Gastroesophageal sphincter (tissue), 3 donors: ENCODE measurements at regions not wholly inside any gene's neighbourhood (a gene's known extent, or its start where the extent isn't known, plus 50 kb on each side); places are given as distances from the start of the nearest gene placed in this dataset.

Experiments
- POLR2A ChIP-seq, 2 donors: fragments of 450-650 bp; IDR thresholded peaks; one replicate each; pipeline ENCODE4 v1.6.1; 2017; ENCODE audit warnings: antibody characterized with exemption in 2 of 2, mild to moderate bottlenecking in 2 of 2, moderate library complexity in 1 of 2
- POLR2AphosphoS5 ChIP-seq: sonication (generic); formaldehyde crosslinking; IDR thresholded peaks from one replicate; pipeline ENCODE4 v1.6.1; 2017; ENCODE audit warnings: antibody characterized with exemption
- TF ChIP-seq, protein P1 (sequence below), 4 experiments: fragments of 200-600 bp in 2 of 4; fragments of 450-650 bp in 2 of 4; sonication (generic) in 1 of 4; IDR thresholded peaks; one replicate each; pipeline ENCODE4 v1.5.1; 2017 to 2019; ENCODE audit warnings: antibody characterized with exemption in 4 of 4, mild to moderate bottlenecking in 2 of 4, moderate library complexity in 2 of 4

DNA sequence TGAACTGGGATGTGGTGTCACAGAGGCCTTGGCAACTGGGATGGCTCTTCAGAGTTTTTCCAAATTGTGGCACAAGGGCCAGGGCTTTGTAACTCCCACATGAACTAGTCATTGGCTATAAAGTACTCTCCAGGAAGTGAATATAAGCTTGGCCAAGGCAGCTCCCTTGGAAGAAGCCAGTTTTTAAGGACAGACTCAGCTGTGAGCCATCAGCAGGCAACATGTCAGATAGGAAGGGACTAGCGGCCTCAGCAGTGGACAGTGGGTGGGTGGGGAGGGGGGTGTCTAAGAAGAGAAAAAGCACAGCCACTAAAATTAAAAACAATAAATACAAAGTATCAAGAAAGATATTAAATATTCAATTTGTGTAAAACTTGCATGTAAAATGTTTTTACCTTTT is 691.1 kb upstream of the PIK3C3 start:
- TF ChIP-seq, protein P1, sequence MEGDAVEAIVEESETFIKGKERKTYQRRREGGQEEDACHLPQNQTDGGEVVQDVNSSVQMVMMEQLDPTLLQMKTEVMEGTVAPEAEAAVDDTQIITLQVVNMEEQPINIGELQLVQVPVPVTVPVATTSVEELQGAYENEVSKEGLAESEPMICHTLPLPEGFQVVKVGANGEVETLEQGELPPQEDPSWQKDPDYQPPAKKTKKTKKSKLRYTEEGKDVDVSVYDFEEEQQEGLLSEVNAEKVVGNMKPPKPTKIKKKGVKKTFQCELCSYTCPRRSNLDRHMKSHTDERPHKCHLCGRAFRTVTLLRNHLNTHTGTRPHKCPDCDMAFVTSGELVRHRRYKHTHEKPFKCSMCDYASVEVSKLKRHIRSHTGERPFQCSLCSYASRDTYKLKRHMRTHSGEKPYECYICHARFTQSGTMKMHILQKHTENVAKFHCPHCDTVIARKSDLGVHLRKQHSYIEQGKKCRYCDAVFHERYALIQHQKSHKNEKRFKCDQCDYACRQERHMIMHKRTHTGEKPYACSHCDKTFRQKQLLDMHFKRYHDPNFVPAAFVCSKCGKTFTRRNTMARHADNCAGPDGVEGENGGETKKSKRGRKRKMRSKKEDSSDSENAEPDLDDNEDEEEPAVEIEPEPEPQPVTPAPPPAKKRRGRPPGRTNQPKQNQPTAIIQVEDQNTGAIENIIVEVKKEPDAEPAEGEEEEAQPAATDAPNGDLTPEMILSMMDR (IDR thresholded peaks at IDR 0.05) = no peak
- TF ChIP-seq POLR2A (IDR thresholded peaks at IDR 0.05) (no peak), POLR2AphosphoS5 (no peak)
